ENCODE measurements at regions not wholly inside any gene's neighbourhood (a gene's known extent, or its start where the extent isn't known, plus 50 kb on each side); places are given as distances from the start of the nearest gene placed in this dataset.

DNA sequence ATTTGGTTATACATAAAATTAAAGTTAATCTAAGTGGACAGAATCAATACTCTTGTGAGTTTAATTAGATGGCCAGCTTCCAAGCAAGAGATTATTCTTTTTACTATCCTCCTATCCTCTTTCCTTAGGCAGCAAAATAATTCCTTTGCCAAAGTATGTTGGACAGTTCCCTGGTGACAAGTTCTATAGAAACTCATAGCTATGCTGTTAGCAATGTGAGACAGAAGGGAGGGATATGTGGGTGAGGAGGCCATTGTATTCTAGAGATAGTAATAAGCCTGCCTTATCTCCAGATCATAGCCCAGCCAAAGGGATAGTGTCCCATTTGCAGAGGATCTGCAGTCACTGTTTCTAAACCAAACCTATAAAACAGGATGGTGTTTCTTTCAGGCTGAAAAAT lies 181.6 kb upstream of the HDAC9 start:
- no peak overlapping the region for H3K4me3 ChIP-seq
- H3K36me3 ChIP-seq, result no peaks in the 10 kb centered on the region
- no peak for DNase-seq
- no peaks in the 10 kb centered on the region for H3K9me3 ChIP-seq
- peaks cover 0 to 3% of the 10 kb centered on the region in 2 donors for H3K4me1 ChIP-seq
- H3K27ac ChIP-seq, result peak overlapping the region; percentile 28 to 31
- intact Hi-C loops (cut with DNase I; ENCODE audit: low total_unique reads), result no loop called here
- TF ChIP-seq, protein P1, sequence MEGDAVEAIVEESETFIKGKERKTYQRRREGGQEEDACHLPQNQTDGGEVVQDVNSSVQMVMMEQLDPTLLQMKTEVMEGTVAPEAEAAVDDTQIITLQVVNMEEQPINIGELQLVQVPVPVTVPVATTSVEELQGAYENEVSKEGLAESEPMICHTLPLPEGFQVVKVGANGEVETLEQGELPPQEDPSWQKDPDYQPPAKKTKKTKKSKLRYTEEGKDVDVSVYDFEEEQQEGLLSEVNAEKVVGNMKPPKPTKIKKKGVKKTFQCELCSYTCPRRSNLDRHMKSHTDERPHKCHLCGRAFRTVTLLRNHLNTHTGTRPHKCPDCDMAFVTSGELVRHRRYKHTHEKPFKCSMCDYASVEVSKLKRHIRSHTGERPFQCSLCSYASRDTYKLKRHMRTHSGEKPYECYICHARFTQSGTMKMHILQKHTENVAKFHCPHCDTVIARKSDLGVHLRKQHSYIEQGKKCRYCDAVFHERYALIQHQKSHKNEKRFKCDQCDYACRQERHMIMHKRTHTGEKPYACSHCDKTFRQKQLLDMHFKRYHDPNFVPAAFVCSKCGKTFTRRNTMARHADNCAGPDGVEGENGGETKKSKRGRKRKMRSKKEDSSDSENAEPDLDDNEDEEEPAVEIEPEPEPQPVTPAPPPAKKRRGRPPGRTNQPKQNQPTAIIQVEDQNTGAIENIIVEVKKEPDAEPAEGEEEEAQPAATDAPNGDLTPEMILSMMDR (IDR thresholded peaks at IDR 0.05), result no peak
- no peaks in the 10 kb centered on the region for H3K27me3 ChIP-seq

- no peak overlapping the region for H3K4me3 ChIP-seq
- peaks cover 0 to 7% of the 10 kb centered on the region in 2 donors for H3K4me1 ChIP-seq
- DNase-seq, result no peak
- H3K27ac ChIP-seq, result no peak overlapping the region
- no peaks in the 10 kb centered on the region for H3K36me3 ChIP-seq
- no peaks in the 10 kb centered on the region for H3K27me3 ChIP-seq
- intact Hi-C loops (cut with DNase I; ENCODE audit: low total_unique reads), result no loop called here
- no peaks in the 10 kb centered on the region for H3K9me3 ChIP-seq
- TF ChIP-seq, protein P1 (IDR thresholded peaks at IDR 0.05), result no peak
- TF ChIP-seq POLR2A (IDR thresholded peaks at IDR 0.05), result no peak
Observed at GRCh38 chr7:18315241-18315640, 180.3 kb upstream of the HDAC9 start.

- H3K27ac ChIP-seq, result peak overlapping the region; percentile 58 to 73
- H3K4me1 ChIP-seq, result peaks cover 0 to 7% of the 10 kb centered on the region in 2 donors
- no peaks in the 10 kb centered on the region for H3K27me3 ChIP-seq
- intact Hi-C loops (cut with DNase I; ENCODE audit: low total_unique reads), result no loop called here
- TF ChIP-seq, protein P1 (IDR thresholded peaks at IDR 0.05), result no peak
- no peak for TF ChIP-seq POLR2A (IDR thresholded peaks at IDR 0.05)
- H3K4me3 ChIP-seq, result no peak overlapping the region
- DNase-seq, result peak; percentile 18 to 40
- H3K36me3 ChIP-seq, result no peaks in the 10 kb centered on the region
- H3K9me3 ChIP-seq, result no peaks in the 10 kb centered on the region
Observed at GRCh38 chr7:18317941-18318340, 177.6 kb upstream of the HDAC9 start.

DNA sequence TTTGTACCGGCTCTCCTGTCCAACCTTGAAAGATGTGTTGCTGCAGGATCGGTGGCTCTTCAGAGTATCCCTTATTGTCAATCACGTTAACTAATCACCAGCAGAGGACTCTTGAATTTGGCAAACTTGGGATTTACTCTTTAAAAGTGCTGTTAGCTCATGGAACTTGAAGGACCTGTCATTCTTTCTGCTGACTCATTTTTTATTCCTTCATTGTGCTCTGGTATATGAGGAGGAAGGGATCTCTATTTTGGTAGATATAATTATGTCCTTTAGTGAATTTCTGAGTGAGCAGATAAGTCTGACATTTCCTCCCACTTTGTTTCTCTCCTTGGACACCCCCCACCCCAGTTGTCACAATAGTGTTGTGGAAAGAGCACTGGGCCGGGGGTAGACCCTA lies 175.1 kb upstream of the HDAC9 start:
- Histone ChIP-seq H3K4me1 (peaks cover 0 to 7% of the 10 kb centered on the region in 2 donors), H3K9me3 (no peaks in the 10 kb centered on the region), H3K27me3 (no peaks in the 10 kb centered on the region), H3K27ac (peak overlapping the region; percentile 53 to 60), H3K36me3 (no peaks in the 10 kb centered on the region), H3K4me3 (no peak overlapping the region)
- intact Hi-C loops (cut with DNase I; ENCODE audit: low total_unique reads), result no loop called here
- peak in 1 of 2 donors; percentile 23 for DNase-seq
- TF ChIP-seq POLR2A (IDR thresholded peaks at IDR 0.05), result no peak
- TF ChIP-seq, protein P1 (IDR thresholded peaks at IDR 0.05), result no peak

DNA sequence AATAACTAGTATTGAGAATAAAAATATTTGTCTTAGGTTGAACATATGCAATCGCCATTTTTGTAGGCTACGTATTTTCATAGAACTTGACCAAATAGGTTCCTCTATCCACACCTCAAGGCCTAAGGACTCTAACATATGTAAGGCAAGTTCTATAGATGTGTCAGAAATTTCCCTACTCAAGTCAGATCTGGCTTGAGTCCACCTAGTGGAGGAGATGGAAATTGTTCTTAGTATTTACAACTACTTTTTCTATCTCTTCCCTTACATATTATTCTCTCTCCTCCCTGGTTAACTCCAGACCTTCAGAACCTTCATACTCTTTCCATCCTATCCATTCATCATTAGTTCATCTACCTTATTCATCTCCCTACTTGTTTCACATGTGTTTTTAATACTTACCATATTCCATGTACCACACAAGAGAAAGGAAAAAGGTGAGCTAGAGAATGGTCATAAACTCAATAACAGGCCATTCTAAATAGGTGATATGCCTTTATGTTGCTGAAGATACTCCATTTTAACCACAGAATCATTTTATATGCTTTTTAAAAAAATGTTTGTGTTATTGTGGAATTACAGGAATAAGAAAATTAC lies 174.5 kb upstream of the HDAC9 start:
- Histone ChIP-seq H3K27ac (peak overlapping the region; percentile 53 to 60), H3K27me3 (no peaks in the 10 kb centered on the region), H3K4me3 (no peak overlapping the region), H3K4me1 (peaks cover 0 to 7% of the 10 kb centered on the region in 2 donors), H3K9me3 (no peaks in the 10 kb centered on the region), H3K36me3 (no peaks in the 10 kb centered on the region)
- no peak for DNase-seq
- intact Hi-C loops (cut with DNase I; ENCODE audit: low total_unique reads), result no loop called here
- TF ChIP-seq, protein P1 (IDR thresholded peaks at IDR 0.05), result peak in 3 of 4 experiments; percentile 12 to 35 (median 34)
- no peak for TF ChIP-seq POLR2A (IDR thresholded peaks at IDR 0.05)
